Breast epithelium (tissue), 4 donors: ENCODE measurements at regions not wholly inside any gene's neighbourhood (a gene's known extent, or its start where the extent isn't known, plus 50 kb on each side); places are given as distances from the start of the nearest gene placed in this dataset.

ENCODE experiments used
- DNase-seq, 2 donors: peaks; one replicate each; pipeline ENCODE4 v3.0.0-alpha.2; 2019; ENCODE audit warnings: low spot score in 2 of 2
- H3K27ac ChIP-seq, 2 donors: fragments of 200-600 bp; sonication (generic) in 1 of 2; one replicate each; pipeline ENCODE4 v1.5.1; 2016 to 2019; ENCODE audit warnings: mild to moderate bottlenecking in 1 of 2
- H3K27me3 ChIP-seq, 2 donors: fragments of 200-600 bp; sonication (generic) in 1 of 2; one replicate each; pipeline versions ENCODE4 v1.5.1 to v1.6.0; 2017 to 2019; ENCODE audit warnings: control low read depth in 1 of 2, mild to moderate bottlenecking in 1 of 2
- H3K36me3 ChIP-seq: fragments of 200-600 bp; one replicate; pipeline ENCODE4 v1.5.1; 2019
- H3K4me1 ChIP-seq, 2 donors: fragments of 200-600 bp; sonication (generic); one replicate each; pipeline ENCODE4 v1.5.1; 2016 to 2019; ENCODE audit warnings: control low read depth in 1 of 2
- H3K4me3 ChIP-seq, 3 donors: fragments of 200-600 bp; sonication (generic); 1 replicate in 2 of 3; 2 replicates in 1 of 3; pipeline ENCODE4 v1.5.1; 2016 to 2019; ENCODE audit warnings: mild to moderate bottlenecking in 3 of 3, moderate library complexity in 2 of 3
- H3K9me3 ChIP-seq, 2 donors: fragments of 200-600 bp; sonication (generic) in 1 of 2; one replicate each; pipeline ENCODE4 v1.5.1; 2016 to 2019; ENCODE audit warnings: control low read depth in 1 of 2
- CTCF ChIP-seq, 3 donors: fragments of 450-650 bp; IDR thresholded peaks; one replicate each; pipeline ENCODE4 v1.5.1; 2016 to 2017; ENCODE audit warnings: antibody characterized with exemption in 3 of 3, mild to moderate bottlenecking in 3 of 3, moderate library complexity in 3 of 3
- POLR2A ChIP-seq: fragments of 450-650 bp; IDR thresholded peaks from one replicate; pipeline ENCODE4 v1.6.1; 2016; ENCODE audit warnings: antibody characterized with exemption, mild to moderate bottlenecking, moderate library complexity
- POLR2AphosphoS5 ChIP-seq, 3 donors: sonication (generic); formaldehyde crosslinking; IDR thresholded peaks; one replicate each; pipeline ENCODE4 v1.6.1; 2017; ENCODE audit warnings: antibody characterized with exemption in 3 of 3
- intact Hi-C: fragments of 100-400 bp; cut with DNase I; formaldehyde crosslinking; loops from one replicate; pipeline ENCODE4 v1.15.1; 2023; ENCODE audit warnings: low total_unique reads

GRCh38 chr4:119872371-119873016, 194.2 kb downstream of the MAD2L1 start:
- Histone ChIP-seq H3K27ac (no peak overlapping the region), H3K27me3 (no peaks in the 10 kb centered on the region), H3K36me3 (no peaks in the 10 kb centered on the region), H3K4me1 (no peaks in the 10 kb centered on the region), H3K9me3 (no peaks in the 10 kb centered on the region), H3K4me3 (no peak overlapping the region)
- intact Hi-C loops, result no loop called here
- TF ChIP-seq POLR2A (no peak), POLR2AphosphoS5 (IDR thresholded peaks at IDR 0.05) (no peak), CTCF (IDR thresholded peaks at IDR 0.05) (no peak)
- DNase-seq, result no peak

DNA sequence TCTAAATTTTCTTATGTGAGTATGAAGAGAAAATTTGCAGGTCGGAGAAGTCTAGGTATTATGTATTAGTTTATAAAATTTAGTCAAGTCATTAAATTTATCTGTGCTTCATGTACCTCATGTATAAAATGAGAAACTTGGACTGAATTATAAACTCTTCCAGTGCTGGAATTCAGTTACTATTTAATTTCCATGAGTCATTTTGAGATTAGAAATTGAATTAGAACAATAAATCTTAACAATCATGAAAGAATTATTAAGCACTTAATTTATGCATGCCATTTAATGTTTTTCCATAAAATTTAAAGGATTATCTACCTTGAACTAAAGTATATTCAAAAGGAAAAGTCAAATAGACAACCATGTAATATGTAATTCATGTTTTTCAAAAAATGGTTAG, 195.8 kb downstream of the MAD2L1 start:
- Histone ChIP-seq H3K4me3 (no peak overlapping the region), H3K9me3 (no peaks in the 10 kb centered on the region), H3K4me1 (no peaks in the 10 kb centered on the region), H3K36me3 (no peaks in the 10 kb centered on the region), H3K27ac (no peak overlapping the region), H3K27me3 (no peaks in the 10 kb centered on the region)
- intact Hi-C loops, result no loop called here
- no peak for DNase-seq
- TF ChIP-seq POLR2AphosphoS5 (IDR thresholded peaks at IDR 0.05), result no peak
- TF ChIP-seq POLR2A, result no peak
- no peak for TF ChIP-seq CTCF (IDR thresholded peaks at IDR 0.05)

GRCh38 chr4:119865789-119866188, 200.9 kb downstream of the MAD2L1 start:
- no peaks in the 10 kb centered on the region for H3K27me3 ChIP-seq
- H3K4me3 ChIP-seq, result no peak overlapping the region
- TF ChIP-seq POLR2AphosphoS5 (IDR thresholded peaks at IDR 0.05) (no peak), CTCF (IDR thresholded peaks at IDR 0.05) (no peak), POLR2A (no peak)
- intact Hi-C loops, result no loop called here
- H3K4me1 ChIP-seq, result no peaks in the 10 kb centered on the region
- H3K36me3 ChIP-seq, result no peaks in the 10 kb centered on the region
- DNase-seq, result no peak
- H3K9me3 ChIP-seq, result no peaks in the 10 kb centered on the region
- no peak overlapping the region for H3K27ac ChIP-seq

- no peaks in the 10 kb centered on the region for H3K9me3 ChIP-seq
- no peaks in the 10 kb centered on the region for H3K27me3 ChIP-seq
- no peaks in the 10 kb centered on the region for H3K36me3 ChIP-seq
- no peak for TF ChIP-seq POLR2A
- TF ChIP-seq POLR2AphosphoS5 (IDR thresholded peaks at IDR 0.05), result no peak
- TF ChIP-seq CTCF (IDR thresholded peaks at IDR 0.05), result no peak
- H3K4me3 ChIP-seq, result no peak overlapping the region
- no peaks in the 10 kb centered on the region for H3K4me1 ChIP-seq
- H3K27ac ChIP-seq, result no peak overlapping the region
- DNase-seq, result no peak
- intact Hi-C loops, result no loop called here
Observed at GRCh38 chr4:119865389-119865788, 201.3 kb downstream of the MAD2L1 start.

DNA sequence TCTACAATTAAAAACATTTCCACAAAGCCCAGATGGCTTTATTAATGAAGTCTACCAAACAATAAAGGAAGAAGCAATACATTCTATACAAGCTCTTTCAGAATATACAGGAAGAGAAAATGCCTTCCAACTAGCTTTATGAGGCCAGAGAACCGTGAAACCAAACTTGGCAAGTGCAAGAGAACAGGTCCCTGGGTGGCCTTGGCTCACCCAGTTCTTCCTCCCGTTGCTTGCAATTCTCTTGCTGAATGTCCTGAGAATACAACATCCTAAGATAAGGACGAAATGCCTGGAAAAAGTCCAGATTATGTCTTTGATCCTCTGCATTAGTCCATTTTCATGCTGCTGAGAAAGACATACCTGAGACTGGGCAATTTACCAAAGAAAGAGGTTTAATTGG, 204.9 kb downstream of the MAD2L1 start:
- TF ChIP-seq POLR2A (no peak), POLR2AphosphoS5 (IDR thresholded peaks at IDR 0.05) (no peak), CTCF (IDR thresholded peaks at IDR 0.05) (no peak)
- no peaks in the 10 kb centered on the region for H3K9me3 ChIP-seq
- H3K4me1 ChIP-seq, result no peaks in the 10 kb centered on the region
- intact Hi-C loops, result no loop called here
- H3K4me3 ChIP-seq, result no peak overlapping the region
- H3K27ac ChIP-seq, result no peak overlapping the region
- no peaks in the 10 kb centered on the region for H3K36me3 ChIP-seq
- DNase-seq, result no peak
- H3K27me3 ChIP-seq, result no peaks in the 10 kb centered on the region
